HG02970 (cell line): ENCODE measurements at regions not wholly inside any gene's neighbourhood (a gene's known extent, or its start where the extent isn't known, plus 50 kb on each side); places are given as distances from the start of the nearest gene placed in this dataset.
"Not testable (repeated sequence)": the region's sequence is repeated elsewhere in the genome, so short reads cannot be mapped to it uniquely, and the experiment has no call there.

Source experiments
- ATAC-seq: cut with Tn5 transposase; IDR thresholded peaks from one replicate; pipeline ENCODE4 v1.9.1; 2021; ENCODE audit warnings: mild to moderate bottlenecking, moderate library complexity, moderate number of reproducible peaks; ENCODE audit not compliant: unreplicated experiment, low FRiP score

DNA sequence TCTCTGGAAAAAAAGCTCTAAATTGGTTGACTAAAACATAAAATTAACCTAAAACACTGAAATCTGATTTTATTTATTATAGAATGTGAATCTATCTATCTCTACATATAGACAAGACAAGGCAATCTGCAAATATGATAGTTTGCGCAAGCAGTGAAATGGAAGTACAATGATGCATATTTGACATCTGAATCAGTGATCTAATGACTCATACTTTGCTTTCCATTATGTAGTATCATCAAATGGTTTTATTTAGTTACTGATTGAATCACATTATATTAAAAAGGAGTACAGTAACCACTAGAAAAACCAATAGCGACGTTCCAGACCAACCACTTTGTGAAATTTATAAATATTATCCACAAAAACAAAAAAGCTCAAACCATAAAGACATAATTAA is 1969.3 kb downstream of the PCDH7 start:
- no peak for ATAC-seq

DNA sequence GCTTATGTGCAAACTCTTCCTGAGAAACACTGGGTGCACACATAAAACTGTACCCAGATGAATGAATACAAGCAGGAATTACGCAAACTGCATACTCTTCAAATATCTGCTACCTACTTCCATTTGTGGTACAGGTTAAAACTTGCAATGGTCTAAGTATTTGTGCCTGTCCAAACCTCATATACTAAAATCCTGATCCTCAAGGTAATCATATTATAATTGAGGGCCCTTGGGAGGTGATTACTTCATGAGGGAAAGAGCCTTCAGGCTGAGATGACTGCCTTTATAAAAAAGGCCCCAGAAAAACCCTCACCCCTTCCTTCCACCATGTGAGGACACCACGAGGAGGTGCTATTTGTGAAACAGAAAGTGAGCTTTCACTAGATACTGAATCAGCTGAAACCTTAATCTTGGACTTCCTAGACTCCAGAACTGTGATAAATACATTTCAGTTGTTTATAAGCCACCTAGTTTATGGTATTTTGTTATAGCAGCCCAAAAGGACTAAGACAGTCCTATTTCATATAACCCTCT is 1977.2 kb downstream of the PCDH7 start:
- ATAC-seq, result no peak

DNA sequence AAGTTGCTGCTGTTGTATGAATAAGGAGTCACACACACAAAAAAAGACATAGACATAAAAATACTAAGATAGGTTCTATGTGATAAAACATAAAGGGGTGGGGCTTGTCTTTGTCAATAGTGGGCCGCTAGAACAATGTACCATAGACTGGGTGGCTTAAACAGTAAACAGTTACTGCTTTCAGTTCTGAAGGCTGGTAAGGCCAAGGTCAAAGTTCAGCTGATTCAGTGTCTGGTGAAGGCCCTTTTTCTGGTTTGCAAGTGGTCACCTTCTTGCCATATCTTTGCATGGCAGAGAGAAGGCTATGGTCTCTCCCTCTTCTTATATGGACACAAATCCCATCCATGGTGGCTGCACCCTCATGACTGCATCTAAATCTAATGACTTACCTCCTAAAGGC is 1980.7 kb downstream of the PCDH7 start:
- ATAC-seq, result no peak

DNA sequence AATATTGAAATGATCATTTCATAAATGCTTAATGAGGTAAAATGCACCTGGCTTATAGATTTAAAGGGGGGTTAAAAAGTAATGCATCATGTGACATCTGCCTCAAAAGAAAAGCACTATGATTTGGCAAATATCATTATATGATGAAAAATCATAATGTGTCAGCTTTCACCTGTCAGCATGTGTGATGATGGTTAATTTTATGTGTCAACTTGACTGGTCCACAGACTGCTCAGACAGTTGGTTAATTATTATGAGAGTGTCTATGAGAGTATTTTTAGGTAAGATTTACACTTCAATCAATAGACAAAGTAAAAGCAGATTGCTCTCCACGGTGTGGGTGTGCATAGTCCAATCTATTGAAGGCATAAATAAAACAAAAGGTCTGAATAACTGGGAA is 1986.7 kb downstream of the PCDH7 start:
- no peak for ATAC-seq

DNA sequence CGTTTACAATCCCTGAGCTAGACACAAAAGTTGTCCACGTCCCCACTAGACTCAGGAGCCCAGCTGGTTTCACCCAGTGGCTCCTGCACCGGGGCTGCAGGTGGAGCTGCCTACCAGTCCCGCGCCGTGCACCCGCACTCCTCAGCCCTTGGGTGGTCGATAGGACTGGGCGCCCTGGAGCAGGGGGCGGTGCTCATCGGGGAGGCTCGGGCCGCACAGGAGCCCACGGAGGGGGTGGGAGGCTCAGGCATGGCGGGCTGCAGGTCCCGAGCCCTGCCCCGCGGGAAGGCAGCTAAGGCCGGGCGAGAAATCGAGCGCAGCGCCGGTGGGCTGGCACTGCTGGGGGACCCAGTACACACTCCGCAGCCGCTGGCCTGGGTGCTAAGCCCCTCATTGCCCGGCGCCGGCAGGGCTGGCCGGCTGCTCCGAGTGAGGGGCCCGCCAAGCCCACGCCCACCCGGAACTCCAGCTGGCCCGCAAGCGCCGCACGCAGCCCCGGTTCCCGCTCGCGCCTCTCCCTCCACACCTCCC is 1996.0 kb downstream of the PCDH7 start:
- not testable (repeated sequence) for ATAC-seq

DNA sequence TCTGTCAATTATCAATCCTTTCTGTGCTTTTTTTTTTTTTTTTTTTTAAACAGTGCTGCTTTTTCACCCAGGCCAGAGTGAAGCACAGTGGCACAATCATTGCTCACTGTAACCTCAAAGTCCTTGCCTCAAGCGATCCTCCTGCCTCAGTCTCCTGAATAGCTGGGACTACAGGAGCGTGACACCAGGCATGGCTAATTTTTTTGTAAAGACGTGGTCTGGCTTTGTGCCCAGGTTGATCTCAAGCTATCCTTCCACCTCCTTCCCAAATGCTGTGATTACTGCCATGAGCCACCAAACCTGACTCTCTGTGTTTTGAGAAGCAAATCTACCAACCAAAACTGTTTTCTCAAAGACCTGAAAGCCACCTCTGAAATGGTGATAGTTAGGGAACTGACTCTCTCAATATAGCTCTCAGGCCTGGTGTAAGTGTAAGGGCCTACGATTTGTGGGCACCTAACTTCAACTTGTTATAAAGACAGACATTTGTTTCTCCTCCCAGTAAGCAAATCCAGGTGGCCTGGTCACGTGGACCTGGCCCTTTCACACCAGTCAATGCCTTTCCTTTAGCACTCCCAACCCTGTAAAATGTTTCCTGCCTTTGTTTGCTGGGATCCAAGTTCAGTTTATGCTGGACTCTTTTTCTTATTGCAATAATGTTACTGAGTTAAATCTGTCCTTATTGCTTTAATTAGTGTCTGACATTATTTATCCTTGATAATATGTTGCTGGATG is 2015.9 kb downstream of the PCDH7 start:
- no peak for ATAC-seq

DNA sequence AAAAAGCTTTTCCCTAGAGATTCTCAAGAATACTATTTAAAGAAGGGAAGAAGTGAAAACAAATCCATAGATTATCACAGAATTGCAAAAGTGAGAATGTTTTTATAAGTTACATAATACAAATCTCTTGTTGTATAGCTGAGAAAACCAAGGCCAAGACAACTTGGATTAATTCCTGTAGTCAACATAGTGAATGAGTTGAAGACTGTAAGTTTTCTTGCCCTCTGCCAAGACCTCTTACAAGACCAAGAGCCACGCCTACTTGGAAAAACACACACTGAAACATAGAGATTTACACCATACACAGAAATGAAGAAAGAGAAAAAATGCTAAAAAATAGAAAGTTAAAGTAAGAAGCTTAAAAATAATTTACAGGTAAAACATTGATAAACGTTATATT is 2024.0 kb downstream of the PCDH7 start:
- no peak for ATAC-seq

DNA sequence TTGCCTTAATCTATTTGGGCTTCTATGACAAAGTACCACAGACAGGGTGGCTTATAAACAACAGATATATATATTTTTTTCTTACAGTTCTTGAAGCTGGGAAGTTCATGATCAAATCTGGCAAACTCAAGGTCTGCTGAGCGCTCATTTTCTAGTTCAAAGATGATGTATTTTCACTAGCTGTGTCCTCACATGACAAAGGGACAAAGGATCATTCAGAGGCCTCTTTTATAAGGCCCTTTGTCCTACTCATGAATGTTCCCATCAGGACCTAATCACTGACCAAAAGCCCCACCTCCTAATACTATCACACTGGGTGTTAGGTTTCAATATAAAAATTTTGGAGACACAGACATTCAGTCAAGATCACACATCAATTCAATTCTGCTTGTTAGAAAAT is 2025.2 kb downstream of the PCDH7 start:
- no peak for ATAC-seq

DNA sequence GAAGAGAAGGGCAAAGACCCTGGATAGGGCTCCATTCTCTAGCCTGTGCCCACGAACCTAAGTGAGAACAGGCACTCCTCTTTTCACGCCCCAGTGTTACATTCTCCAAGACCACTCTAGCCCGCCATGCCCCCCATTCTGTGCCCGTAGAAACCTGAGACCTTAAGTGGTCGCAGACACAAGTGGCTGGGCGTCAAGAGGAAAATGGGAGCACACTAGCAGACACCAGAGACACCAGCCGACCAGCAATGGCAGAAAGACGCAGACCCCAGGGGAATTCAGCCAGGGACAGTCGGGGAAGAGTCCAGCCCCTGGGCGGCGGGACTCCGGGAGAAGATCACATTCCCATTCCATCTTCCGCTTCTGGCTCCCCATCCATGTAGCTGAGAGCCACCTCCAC is 2027.9 kb downstream of the PCDH7 start:
- no peak for ATAC-seq

DNA sequence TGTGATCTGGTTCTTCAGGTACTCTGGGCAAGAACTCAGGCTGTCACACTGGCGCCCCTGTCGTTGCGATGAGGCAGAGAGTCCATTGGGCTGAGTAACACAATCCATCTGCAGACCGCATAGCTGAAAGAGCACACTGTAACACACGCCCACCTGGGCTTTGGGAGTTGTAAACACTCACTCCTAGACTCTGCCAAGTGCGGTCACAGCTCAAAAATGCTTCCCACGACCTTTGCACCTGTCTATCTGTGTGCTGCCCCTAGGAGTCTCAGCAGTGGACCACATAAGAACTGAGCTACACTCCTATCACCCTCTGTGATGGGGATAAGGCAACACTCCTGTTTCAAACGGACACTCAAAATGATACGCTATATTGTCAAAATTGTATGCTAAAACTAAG is 2028.3 kb downstream of the PCDH7 start:
- ATAC-seq, result no peak

DNA sequence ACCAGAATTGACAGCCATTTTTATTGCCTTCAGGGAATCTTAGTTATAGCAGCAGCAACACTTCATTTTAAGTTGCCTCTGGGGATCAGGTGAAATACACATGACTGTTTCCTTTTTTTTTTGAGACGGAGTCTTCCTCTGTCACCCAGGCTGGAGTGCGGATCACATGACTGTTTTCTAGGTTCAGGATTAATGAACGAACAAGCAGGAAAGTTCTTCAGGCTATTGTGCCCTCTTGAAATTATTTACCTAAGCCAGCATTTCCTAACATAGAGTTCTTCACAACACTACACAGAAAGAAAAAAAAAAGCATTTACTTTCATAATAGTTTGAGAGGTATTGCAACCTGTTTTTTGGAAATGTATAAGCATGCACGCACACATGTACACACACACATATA is 2032.8 kb downstream of the PCDH7 start:
- ATAC-seq, result no peak

DNA sequence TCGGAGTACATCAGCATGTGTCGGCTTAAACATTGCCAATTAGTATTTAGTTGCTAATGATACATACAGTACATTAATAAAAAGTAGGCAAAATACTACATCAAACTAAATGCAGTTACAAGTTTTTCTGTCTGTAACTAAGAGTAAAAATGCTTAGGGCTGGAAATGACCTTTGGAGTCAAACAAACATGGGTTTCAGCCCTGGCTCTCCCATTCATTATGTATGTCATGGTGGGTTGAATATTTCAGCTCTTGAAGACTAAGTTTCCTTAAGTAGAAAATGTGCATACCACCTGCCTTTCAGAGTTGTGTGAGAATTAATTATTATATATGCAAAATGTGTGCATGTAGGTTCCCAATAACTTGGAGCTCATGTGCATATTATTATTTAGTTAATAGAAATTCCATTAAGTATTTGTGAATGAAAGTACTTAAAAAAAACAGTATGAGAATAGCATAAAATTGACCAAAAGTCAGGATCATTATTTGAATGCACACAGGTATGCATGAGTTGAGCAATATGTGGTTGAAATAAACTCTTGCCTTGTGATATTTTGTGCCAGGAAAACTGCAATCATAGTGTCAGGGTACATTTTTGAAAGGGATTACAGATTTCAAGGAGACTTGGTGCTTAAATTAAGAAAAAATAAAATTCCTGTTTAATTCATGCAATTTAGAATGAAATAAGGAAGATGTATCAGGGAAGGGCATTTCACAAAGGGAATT is 2048.7 kb downstream of the PCDH7 start:
- no peak for ATAC-seq

DNA sequence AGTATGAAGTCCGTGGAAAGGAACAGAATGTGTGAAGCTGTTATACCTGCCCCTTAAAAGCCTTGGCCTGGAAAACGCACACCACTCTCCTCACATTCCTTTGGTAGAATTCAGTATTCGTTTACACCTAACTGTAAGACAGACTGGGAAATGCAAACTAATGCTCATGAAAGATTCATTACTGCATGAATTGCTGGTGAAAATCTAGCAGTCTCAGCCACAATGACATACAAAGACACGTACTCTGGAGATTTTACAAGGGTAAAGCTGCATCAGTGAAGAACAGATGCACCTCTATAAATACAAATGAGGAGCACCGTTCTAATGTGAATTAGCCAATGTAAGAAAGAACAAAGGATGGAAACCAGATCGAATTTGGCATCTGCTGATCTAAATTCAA is 2051.3 kb downstream of the PCDH7 start:
- ATAC-seq, result no peak

DNA sequence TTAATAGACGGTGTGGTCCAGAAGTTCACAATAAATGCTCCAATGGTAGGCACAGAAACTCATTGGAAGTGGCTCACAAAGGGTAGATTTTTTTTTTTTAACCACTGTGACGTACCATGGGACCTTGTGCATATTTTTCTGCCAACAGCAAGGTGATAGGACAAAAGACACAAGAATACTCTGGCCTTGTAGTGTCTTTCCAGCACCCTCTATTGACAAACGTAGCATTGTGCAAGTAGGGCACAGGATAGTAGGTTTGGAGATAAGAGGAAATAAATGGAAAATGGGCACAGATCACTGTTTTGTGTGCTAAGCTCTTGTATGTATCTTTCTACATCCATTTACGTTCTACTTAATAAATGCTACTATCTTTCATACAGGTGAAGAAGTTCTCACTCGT is 2054.9 kb downstream of the PCDH7 start:
- ATAC-seq, result no peak

DNA sequence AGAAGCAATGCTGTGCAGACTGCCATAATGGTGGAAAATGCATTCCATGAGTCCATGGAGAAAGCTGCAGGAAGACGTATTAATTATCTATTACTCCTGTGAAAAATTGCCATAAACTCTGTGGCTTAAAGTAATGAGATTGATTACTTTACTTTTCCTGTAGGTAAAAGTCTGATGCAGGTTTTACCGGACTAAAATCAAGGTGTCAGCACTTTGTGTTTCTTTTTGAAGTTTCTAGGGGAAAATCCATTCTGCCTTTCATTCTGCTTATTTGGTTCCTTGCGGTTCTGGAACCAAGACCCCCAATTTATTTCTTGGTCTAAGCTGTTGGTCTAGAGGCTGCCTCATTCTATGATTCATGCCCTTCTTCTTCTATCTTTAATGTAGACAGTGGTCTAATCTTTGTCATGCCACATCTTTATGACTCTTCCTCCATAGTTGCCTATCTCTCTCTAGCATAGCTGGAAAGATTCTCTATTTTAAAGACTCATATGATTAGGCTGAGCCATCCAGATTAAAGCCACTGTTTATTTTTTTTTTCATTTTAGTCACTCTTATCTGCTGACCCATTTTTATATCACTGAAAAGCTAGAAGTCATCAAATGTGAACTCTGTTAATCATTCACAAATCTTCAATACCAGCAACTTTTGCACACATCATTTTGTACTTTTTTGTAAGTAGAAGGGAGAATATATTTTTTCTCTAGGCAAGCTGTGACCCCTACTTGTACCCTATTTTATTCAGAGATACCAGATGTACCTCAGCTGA is 2056.4 kb downstream of the PCDH7 start:
- no peak for ATAC-seq

DNA sequence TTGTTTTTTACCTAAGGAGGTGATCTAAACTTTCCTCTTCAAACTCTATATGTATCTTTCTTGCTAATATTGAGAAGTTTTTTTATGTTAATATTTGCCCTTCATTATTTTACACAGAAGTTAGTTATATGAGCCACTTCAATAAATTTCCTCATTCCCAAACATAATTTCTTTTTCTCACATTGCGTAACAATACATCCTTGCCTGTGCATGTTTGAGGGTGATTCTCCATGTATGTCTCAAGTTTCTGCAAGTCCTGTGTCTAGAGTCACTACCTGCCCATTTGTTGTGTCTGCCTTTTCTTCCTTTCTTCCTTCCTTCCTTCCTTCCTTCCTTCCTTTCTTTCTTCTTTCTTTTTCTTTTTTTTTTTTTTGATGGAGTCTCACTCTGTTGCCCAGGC is 2057.9 kb downstream of the PCDH7 start:
- no peak for ATAC-seq

DNA sequence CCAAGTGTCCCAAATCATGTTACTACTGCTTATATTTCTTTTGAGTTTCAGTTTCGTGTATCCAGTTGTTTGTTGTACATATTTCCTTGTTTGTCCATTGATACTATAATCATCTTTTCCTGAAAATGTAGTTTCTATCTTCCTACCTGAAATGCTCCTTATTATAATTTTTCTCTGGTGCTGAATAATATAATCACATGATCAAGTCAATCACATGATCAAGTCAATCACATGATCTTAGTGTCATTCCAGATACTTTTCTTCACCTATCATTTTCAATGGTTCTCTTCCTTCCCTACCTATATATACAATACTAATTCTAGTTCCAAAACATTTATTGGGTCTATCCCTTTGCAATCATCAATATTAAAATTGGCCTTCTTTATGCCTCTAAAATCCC is 2058.8 kb downstream of the PCDH7 start:
- ATAC-seq, result no peak

DNA sequence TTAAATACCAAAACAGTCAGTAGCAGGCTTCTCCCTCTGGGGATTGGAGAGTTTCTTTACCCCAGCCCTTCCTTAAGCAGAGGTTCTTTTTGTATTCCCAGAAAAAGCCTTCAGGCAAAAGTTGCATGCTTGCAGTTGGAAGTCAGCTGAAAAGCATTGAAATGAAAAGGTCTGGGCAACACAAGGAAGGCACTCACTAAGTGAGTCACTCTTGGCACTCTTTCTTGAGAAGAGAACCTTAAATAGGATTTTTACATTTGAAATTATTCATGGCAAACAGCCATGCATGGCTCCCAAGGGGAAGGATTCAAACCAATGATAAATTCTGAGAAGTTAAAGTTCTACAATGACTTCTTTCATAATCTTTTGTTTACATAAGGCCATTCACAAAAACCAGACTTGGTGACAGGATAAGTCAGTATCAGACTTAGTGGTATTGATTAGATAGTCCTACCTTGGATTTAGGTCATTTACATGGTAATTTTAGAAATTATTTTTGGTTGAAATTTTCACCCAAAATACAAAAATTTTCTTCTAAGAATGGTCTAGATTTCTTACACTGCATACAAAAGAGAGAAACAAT is 2068.9 kb downstream of the PCDH7 start:
- ATAC-seq, result no peak

DNA sequence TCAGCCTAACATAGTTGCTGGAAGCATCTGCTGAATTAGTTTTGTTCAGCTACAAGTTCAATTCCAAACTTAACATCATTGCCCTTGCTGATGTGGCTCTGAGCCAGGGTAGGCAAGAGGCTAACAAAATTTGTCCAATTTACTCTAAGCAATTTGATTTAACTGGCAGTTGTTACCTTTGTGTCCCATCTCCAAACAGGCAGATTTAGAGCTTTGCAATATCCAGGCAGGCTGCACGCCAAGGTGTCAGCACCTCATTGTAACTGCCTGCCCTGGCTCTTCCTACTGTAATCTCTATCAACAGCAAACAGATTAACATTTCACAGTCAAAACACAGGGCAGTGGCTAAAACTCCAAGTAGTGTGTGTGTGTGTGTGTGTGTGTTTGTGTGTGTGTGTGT is 2070.6 kb downstream of the PCDH7 start:
- ATAC-seq, result no peak

DNA sequence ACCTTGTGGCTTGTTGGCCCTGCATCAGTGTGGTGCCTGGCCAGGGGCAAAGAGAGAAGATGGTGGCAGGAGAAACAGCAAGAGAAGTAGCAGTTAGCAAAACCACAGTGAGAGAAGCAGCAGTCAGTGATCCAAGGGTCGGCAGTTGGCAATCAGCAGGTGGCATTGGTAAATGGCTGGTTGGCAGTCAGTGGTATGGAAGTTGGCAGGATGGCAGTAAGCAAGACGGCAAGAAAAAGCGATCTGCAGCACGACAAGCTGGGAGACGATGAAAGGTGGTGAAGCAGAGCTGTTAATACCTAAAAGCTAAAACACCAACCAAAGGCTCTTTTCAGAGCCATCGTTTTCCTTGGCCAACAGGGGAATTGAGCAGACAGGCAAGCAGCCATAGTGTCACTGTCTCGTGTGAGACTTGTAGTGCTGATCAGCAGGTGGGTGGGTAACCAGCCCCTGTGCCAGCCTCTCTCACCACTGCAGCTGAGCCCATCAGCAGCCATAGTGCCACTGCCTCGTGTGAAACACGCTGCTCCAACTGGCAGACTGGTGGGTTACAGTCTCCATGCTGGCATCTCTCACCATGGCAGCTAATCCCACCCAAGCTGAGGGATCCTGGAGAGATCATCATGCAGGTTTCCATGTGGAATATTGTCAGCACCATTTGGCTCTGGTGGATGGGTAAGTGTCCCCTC is 2078.4 kb downstream of the PCDH7 start:
- no peak for ATAC-seq
